OCI-LY3 (cell line): ENCODE measurements at regions not wholly inside any gene's neighbourhood (a gene's known extent, or its start where the extent isn't known, plus 50 kb on each side); places are given as distances from the start of the nearest gene placed in this dataset.

Experiments
- EZH2phosphoT487 ChIP-seq: fragments of 200-600 bp; shearing (Covaris generic); IDR thresholded peaks from 2 replicates; pipeline ENCODE4 v1.6.1; 2018; ENCODE audit warnings: antibody characterized with exemption, mixed run types, low read depth
- TF ChIP-seq, protein P1 (sequence below): fragments of 200-600, 300-600 bp; sonication (generic); IDR thresholded peaks from 2 replicates; pipeline ENCODE4 v1.5.1; 2014; ENCODE audit warnings: antibody characterized with exemption, low read length, low read depth

DNA sequence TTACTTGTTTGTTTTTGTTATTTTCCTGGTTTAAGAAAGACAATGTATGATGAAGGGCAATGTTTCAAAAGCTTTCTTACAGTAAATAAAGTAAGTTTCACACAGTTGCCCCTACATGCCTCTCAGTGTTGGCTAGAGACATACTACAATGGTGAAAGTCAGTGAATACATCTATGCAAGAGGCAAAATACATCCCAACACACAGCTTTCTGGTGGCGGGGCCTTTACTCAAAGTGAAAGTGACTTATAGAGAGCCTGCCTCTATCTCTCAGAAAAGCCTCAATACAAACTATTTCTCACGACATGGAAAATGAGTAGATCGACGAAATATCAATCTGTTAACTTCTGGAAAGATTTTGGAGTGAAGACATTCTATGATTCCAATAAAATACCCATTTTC, 122.3 kb downstream of the SLC30A10 start:
- TF ChIP-seq, protein P1, sequence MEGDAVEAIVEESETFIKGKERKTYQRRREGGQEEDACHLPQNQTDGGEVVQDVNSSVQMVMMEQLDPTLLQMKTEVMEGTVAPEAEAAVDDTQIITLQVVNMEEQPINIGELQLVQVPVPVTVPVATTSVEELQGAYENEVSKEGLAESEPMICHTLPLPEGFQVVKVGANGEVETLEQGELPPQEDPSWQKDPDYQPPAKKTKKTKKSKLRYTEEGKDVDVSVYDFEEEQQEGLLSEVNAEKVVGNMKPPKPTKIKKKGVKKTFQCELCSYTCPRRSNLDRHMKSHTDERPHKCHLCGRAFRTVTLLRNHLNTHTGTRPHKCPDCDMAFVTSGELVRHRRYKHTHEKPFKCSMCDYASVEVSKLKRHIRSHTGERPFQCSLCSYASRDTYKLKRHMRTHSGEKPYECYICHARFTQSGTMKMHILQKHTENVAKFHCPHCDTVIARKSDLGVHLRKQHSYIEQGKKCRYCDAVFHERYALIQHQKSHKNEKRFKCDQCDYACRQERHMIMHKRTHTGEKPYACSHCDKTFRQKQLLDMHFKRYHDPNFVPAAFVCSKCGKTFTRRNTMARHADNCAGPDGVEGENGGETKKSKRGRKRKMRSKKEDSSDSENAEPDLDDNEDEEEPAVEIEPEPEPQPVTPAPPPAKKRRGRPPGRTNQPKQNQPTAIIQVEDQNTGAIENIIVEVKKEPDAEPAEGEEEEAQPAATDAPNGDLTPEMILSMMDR = no peak
- no peak for TF ChIP-seq EZH2phosphoT487
